GM19467 (cell line): ENCODE measurements at regions not wholly inside any gene's neighbourhood (a gene's known extent, or its start where the extent isn't known, plus 50 kb on each side); places are given as distances from the start of the nearest gene placed in this dataset.

Experiments used
- ATAC-seq: cut with Tn5 transposase; IDR thresholded peaks from one replicate; pipeline ENCODE4 v1.9.1; 2021; ENCODE audit warnings: mild to moderate bottlenecking, moderate library complexity; ENCODE audit not compliant: unreplicated experiment

DNA sequence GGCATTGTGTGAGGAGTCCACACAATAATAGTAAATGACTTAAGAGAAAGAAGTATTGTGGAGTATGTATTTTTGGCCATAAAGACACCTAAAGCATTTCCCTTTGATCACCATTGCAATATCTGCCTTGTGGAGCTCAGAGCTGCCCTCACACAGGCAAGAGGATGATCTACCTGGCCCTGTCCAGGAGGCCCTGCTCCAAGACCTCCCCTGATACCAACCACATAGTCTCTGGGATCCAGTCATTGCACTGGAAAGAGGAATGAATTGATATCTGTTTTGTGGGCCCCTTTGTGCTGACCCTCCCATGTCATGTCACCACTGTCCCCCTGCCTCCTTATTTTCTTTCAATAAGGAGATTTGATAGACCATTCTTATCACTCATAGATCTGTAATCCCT is 430.6 kb upstream of the TNP1 start:
- no peak for ATAC-seq

DNA sequence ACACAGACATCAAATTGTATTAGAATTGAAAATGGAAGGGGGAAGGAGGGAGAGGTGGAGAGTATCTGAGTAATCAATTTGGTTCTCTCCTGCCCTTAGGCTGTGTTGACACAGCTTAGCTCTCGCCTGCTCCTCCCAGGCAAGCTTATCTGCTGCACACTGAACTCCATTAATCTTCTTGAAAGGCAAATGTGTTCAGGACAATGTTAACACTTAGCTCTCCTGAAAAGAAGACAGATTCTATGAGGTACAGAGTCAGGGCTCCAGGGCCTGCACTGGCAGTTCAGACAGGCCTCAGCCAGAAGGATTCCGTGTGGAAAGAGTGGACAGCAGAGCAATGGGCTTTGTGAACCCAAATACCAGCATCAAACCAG is 430.0 kb upstream of the TNP1 start:
- ATAC-seq: no peak

DNA sequence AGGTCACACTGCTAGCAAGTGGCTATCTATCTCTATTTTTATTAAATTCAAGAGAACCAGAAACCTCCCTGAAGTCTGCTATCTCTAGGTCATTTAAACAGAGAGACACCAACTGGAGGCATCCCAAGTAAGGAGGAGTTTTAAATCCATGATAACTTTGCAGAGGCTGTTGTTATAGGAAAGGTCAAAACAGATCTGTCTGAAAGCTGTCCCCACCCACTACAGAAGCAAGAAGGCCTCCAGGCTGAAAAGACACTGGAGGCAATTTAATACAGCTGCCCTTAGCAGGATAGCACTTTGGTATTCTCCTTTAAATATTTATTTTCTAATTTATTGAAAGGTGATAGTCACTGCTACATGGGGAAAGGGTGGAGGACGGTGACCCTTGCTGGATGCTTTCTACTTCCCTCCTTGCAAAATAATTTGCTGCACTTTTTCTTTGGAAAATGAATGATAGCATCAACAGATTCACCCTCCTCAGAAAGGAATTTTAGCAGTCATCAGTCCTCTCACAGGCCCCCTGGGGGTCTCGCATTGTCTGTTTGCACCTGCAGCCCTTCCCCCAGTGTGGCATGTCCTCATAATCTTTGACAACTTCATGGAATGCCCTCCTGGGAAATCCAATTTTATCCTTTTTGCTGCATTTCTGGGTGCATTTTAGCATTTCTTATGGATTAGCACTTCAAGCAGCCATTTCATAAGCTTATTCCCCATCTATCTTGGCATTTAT is 429.5 kb upstream of the TNP1 start:
- no peak for ATAC-seq

DNA sequence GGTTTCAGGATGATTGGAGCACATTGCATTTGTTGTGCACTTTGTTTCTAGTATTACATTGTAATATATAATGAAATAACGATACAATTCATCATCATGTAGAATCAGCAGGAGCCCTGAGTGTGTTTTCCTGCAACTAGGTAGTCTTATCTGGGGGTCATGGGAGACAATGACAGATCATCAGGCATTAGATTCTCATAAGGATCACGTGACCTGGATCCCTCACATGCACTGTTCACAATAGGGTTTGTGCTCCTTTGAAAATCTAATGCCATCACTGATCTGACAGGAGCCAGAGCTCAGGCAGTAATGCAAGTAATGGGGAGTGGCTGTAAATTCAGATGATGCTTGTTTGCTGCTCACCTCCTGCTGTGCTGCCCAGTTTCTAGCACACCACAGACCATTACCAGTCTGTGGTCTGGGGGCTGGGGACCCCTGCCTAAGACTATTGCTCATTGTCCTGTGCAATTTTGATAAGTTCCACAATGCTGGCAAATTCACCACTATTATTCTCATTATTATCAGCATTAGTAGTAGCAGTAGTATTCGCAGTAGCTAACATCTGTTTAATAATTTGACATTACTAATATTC is 428.7 kb upstream of the TNP1 start:
- ATAC-seq: no peak

DNA sequence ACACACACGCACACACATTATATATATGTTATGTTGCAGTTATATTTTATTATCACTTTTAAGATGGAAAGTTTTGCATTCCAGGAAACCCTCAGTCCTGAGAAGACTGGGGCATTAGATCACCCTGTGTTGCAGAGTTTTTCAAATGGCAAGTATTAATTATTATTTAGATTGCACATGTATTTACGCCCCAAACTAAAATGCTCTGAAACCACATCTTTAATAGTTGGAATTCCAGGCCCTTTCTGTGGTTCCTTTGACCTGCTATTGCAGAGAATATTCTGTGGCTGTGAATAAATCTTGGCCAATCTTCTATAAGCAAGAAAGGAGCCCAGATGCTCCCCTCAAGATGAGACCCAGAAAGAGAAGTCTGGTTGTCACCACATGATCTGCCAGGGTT is 427.0 kb upstream of the TNP1 start:
- no peak for ATAC-seq

DNA sequence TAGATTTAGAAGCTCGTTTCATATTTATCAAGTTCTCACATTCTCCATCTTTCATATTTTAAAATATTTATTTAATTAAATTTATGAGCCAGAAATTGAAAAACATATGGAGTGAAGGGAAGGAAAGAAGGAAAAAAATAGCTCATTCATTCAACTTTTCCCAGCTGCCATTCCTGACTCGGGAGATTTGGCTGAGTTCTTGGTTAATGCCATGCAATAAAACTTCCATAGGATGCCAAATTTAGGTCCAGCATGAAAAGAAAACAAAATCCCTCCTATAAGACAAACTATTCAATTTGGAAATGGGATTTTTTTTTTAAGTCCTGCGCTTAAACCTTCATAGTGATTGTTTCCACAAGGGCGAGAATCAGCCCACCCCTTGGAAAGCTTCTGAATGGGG is 426.1 kb upstream of the TNP1 start:
- no peak for ATAC-seq

DNA sequence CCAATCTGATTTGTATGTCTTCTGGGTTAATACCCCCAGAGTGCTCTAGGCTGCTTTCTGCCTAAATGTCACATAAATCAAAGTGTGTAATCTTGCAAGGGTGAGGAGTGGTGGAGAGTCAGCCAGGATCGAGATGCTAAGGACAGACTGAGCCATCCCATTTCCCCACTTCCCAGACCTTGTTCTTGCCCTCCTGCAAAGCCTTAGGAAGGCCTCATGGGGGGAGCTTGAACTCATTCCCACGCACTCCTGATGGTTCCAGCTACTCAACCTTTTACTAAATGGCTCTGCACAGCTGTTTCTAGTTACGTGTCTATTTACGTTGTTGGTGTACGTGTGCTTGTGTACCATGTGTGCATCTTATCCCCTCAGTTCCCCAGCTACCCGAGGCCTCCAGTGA is 423.6 kb upstream of the TNP1 start:
- no peak for ATAC-seq

DNA sequence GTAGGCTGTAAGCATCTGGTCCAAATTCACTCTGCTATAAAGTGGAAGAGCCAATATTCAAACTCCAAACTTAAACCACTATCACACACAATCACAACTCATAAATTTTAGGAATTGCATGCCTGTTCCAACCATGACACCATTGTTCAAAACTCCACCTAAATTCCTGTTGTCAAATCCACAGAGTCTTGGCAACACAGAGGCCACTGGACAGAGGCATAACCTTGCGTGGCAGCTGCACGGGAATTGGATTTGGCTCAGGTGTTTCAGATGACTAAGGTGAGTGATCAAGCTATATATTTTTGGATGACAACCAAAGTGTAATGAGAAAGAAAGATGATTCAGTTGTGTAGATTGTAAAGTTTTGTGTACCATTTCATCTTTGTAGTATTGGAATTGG is 422.7 kb upstream of the TNP1 start:
- ATAC-seq: no peak

DNA sequence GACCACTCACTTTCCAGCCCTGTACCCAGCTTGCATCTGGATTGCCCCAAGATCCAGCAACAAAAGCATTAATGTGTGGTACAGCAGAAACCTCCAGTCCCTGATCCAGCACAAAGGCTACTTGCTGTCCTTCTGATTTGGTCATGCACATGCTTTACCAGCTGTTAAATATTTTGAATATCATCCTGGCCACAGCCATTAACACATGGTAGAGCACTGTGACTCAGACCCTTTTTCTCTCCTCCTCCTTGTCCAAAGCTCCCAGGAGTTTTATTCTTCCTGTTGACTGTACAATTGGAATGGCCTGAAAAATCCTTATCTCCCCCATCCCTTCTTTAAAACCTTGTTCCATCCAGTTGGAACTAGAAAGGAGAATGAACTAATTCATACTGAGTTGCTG is 419.7 kb upstream of the TNP1 start:
- ATAC-seq: no peak

DNA sequence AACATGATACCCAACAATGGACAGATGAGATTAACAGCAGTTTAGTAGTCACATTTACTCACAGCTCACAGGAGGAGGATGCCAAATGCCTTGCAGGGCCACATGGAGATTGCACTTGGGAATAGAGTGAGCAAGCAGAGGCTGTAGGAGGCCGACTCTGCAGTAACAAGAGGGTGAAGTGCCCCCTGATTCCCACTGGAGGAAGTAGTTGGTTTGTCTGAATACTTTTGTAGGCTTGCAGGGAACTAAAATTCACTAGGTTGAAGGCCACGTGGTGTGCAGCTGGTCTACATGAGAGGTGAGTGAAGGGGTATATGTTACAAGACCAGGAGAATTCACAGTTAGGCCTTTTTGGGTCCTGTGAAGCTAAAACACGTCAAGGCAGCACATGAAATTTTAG is 419.3 kb upstream of the TNP1 start:
- no peak for ATAC-seq

DNA sequence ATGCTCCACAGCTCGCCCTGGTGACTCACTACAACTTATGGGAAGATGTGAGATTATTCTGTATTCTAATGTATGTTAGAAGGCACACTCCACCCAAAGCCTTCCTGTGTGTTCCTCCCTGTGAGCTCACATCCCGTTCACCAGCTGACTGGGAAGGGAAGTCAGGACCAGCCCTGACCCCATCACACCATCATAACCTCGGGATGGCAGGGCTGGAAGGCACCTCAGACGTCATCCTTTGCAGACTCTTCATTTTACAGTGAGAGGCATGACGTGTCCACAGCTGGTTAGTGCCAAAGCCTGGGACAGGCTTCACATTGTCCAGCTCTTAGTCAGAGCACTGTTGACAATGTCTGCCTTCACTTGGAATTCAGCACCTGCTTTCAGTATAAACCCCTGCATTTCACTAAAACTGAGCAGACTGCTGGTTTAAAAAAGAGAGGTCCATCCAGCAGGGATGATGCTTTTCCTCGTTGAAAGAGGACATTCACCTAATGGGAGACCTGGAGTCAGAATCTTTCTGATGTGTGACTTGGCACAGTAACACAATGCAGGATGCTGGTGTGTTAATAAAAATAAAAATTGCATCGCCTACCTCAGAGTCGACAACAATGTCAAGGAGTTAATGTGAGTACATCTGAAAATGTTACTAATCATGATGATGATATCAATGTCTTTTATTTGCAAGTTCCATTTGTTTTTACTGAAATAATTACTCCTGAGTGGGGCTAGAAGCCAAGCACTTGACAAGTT is 418.0 kb upstream of the TNP1 start:
- ATAC-seq: no peak

DNA sequence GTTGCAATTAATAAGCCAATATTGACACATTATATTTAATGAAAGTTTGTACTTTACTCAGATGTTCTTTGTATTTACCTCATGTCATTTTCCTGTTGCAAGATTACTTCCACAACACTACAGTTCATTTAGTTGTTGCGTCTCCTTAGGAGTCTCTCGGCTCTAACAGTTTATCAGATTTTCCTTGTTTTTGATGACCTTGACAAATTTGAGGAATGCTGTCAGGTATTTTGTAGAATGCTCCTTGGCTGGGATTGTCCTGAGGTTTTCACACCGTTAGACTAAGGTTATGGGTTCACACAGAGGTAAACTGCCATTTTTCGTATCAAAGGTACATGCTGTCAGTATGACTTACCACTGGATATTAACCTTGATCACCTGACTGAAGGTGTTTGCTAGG is 416.6 kb upstream of the TNP1 start:
- no peak for ATAC-seq

DNA sequence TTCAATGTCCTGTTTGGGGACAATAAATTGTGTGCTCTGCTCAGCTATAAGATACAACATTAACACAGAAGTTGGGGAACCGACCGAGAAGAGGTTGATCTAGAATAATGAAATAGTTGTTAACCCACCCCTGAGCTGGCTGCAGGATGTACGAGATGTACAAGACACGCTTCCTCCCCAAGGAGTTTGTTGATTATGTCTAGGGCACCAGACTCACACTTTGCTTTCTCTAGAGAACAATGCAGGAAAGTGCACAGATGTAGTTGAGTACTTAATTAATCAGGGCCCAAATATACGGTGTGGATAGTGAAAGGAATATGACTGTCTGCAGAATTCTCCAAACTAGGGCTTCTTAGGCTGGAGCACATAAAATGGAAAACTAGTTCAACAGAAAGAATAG is 415.2 kb upstream of the TNP1 start:
- ATAC-seq: no peak

DNA sequence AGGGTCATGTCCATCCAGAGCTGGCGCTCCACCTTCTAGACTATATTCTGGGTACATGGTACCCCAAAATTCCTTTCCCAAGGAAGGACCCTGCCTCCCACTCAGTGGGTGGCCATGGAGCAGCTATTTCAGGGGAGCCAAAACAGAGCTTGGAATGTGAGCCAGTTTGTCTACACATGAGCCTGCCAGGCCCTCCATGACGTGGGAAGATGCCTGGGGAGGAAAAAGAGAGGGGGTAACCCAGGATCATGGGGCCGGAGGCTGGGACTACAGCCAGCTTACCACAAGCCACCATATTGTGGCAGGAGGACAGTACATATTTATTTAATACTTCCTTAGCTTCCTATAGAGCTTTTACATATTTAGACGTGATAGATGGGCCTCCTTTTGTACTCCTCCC is 414.7 kb upstream of the TNP1 start:
- no peak for ATAC-seq

DNA sequence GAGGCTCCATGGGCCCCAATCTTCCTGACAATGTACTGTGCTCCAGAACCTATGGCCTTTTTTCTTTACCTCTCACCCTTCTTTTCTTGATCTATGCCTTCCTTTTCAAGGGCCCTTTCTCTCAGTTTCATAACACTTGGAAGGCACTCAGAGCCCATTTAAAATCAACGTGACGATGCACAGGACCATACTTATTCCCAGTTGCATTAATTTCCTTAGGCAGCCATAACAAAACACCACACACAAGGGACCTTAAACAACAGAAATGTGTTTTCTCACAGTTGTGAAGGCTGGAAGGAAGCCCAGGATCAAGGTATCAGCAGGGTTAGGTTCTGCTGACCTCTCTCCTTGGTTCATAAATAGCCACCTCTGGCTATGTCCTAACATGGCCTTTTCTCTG is 414.0 kb upstream of the TNP1 start:
- ATAC-seq: no peak

DNA sequence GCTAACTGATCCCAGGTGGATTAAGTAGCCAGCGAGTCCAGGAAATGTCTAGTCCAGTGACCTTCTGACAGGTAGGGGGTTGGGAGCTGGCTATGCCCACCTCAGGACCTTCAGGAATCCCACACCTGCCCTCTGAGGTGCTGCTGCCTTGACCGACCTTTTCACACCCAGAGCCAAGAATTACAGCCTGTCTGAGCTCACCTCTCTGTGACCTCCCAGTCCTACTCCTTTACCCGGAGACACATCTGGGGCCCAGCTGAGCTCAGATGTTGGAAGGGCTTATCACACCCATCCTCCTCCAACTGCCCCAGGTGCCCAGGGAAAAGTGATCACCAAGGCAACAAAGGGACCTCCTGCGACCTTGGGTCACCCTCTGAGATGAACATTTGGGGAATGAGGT is 413.3 kb upstream of the TNP1 start:
- ATAC-seq: no peak

DNA sequence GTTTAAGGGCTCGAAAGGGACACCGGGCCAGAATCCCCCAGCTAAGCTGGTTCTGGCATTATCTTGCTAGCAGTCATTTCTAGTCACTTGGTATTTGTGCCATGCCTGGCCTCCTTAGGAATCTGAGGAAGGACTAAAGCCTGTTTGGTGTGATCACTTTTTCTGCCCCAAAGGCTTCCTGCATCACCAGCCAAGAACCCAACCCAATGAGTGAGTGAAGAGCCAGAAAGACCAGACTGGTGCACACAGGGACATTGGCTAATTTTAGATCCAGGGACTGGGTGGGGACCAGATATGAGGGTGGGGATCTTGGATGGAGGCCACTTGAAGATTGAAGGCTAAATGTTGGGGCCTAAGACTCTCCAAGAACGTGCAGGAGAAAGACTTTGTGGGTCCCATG is 411.9 kb upstream of the TNP1 start:
- no peak for ATAC-seq

DNA sequence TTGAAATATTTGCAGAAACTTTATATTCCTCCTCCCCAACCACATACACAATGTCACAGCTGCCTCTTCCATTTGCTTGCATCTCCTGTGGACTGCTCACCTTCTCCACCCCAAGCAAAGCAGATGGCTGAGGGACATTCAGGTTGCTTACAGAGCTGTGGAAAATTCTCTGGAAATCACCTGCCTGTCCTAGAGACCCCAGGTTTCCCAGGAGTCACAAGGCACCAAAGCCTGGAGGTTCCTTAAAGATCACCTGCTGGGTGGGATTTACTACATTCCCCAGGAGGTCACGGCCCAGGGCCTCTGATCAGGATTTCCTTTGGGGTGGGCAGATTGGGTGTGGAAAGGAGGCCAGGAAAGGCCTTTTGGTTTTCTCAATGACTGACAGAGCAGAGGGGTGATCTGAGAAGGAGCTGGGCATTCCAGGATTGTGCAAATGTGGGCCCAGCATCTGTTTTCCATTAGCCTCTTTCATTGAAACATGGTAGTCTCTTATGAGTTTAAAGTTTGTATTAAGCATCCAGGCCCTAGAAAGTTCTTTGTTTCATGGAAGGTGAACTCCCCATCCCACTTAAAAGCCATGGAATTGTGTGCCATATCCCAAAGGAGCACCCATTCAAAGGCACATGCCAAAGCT is 410.7 kb upstream of the TNP1 start:
- no peak for ATAC-seq

DNA sequence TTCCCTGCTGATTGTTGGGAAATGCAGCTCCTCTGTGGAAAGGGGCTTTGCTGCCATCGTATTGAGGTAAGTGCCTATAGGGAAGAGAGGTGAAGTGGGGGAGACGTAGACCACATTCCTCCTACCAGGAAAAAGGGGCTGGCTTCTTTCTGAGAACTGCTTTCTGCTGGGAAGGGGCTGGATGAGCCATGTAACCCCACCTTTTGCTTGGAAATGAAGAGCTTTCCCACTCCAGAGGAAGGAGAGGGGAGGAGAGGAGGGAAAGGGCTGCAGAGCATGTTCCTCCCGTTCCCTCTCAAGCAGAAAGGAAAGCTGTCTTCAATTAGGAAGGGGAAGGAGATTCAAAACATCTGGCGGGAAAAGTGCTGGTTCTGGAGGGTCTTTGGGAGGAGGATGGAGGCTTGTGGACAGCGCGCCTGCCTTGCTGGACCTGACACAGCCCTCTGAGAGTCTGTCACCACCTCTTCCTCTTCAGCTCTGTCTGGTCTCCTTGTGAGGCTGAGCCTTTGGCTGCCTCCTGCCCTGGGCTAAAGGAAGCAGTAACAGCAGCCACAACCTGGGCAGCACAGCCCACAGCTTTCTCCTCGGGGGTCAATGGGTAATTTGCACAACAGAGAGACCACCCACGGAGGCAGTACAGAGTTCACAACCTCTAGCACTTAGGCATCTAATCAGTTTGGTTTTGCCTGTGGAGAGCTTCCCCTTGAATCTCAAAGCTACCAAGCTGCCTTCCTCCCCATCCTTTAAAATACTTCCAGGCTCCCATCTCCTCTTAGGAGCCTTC is 410.0 kb upstream of the TNP1 start:
- ATAC-seq: no peak

DNA sequence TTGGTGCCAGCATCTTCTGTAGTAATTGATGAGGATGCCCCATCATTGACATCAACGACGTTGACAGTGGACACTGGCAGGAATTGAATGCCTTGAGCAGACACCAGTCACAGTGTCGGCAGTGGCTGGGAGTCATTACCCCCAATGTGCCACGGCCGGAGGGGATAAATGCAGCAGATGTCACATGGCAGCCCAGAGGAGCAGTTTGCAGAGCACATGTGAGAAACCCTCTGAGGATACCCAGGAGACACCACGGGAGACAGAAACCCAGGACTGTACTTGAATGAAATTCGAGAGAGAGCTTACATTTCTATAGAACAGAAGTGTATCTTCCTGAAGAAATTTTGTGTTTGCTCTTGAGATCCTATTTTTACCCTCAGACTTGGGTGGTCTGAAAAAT is 409.1 kb upstream of the TNP1 start:
- no peak for ATAC-seq

DNA sequence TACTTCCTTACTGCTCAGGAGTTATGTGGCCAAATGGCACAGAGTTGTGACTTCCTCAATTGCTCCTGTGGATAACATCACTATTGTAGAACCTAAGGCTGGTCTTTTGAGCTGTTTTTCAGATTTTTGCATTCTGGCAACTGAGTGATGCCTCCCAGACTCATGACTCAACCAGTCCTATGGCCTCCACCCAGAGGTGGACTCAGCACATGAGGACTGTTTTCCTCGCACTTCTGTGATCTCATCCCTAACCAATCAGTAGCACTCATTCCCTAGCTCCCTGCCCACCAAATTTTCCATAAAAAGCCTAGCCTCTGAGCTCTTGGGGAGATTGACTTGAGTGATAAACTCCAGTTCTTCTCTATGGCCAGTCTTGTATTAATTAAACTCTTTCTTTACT is 407.9 kb upstream of the TNP1 start:
- ATAC-seq: no peak
